GM12878 (cell line): ENCODE measurements at regions not wholly inside any gene's neighbourhood (a gene's known extent, or its start where the extent isn't known, plus 50 kb on each side); places are given as distances from the start of the nearest gene placed in this dataset.

Source experiments
- ATAC-seq: fragments of 200-7000 bp; cut with Tn5 transposase; 3 replicates; pipeline ENCODE4 v1.9.1; 2020; ENCODE audit warnings: mild to moderate bottlenecking, moderate library complexity
- BruUV-seq: library from RNA; stranded (reverse); fragments of 400-500 nt; replicated peaks from 2 replicates; lab custom pipeline; 2021; lab: Mats Ljungman, UMichigan
- CTCF ChIA-PET: fragments of 300-600 bp; sonication (Branson Sonifier 250); formaldehyde crosslinking; extraction: SDS; loops from one replicate; lab custom pipeline; 2021; ENCODE audit warnings: inconsistent platforms; lab: Yijun Ruan, JAX
- POLR2A ChIA-PET: fragments of 350-600 bp; formaldehyde crosslinking; extraction: SDS; loops from one replicate; lab custom pipeline; 2021; ENCODE audit warnings: inconsistent platforms; lab: Charles Lee
- RAD21 ChIA-PET: fragments of 300-600 bp; sonication (Branson Sonifier 250); formaldehyde crosslinking; loops from one replicate; lab custom pipeline; 2023; ENCODE audit warnings: antibody characterized with exemption; ENCODE audit not compliant: unreplicated experiment; lab: Charles Lee
- SMC1A ChIA-PET: fragments of 300-600 bp; sonication (Branson Sonifier 250); formaldehyde crosslinking; loops from one replicate; lab custom pipeline; 2023; ENCODE audit not compliant: unreplicated experiment, uncharacterized antibody; lab: Charles Lee
- DNase-seq: peaks from one replicate; pipeline ENCODE4 v3.0.0-alpha.2; 2011; ENCODE audit warnings: low read depth, low spot score
- FAIRE-seq: peaks from 3 replicates; lab custom pipeline; 2011; peaks lifted over from hg19 to GRCh38; lab: Jason Lieb, UNC
- H2AFZ ChIP-seq: 2 replicates; pipeline ENCODE4 v1.6.0; 2011; ENCODE audit warnings: low read depth, low read length, control low read depth; ENCODE audit not compliant: control insufficient read depth
- H3K27ac ChIP-seq: 2 replicates; pipeline ENCODE4 v1.5.1; 2011; ENCODE audit warnings: control low read depth; ENCODE audit not compliant: control insufficient read depth, insufficient read depth
- H3K27me3 ChIP-seq, 2 experiments: replicated peaks in 1 of 2; 2 replicates each; pipeline versions ENCODE4 v1.6.0 to v1.6.1; 2011; ENCODE audit warnings: low read length in 1 of 2; ENCODE audit not compliant: control insufficient read depth in 2 of 2, insufficient read depth in 2 of 2
- H3K36me3 ChIP-seq, 2 experiments: 2 replicates each; pipeline ENCODE4 v1.5.1; 2011; ENCODE audit warnings: low read length in 1 of 2; ENCODE audit not compliant: control insufficient read depth in 2 of 2, insufficient read depth in 2 of 2
- H3K4me1 ChIP-seq: 2 replicates; pipeline ENCODE4 v1.6.1; 2011; ENCODE audit warnings: mild to moderate bottlenecking, low read length, moderate library complexity, mixed read lengths; ENCODE audit not compliant: control insufficient read depth, insufficient read depth
- H3K4me2 ChIP-seq: 2 replicates; pipeline ENCODE4 v1.6.0; 2011; ENCODE audit warnings: control low read depth; ENCODE audit not compliant: control insufficient read depth, insufficient read depth
- H3K4me3 ChIP-seq: fragments of 200-600 bp; sonication (generic); 2 replicates; pipeline ENCODE4 v1.5.1; 2016
- H3K79me2 ChIP-seq: 2 replicates; pipeline ENCODE4 v1.6.0; 2011; ENCODE audit warnings: low read length; ENCODE audit not compliant: control insufficient read depth, insufficient read depth
- H3K9ac ChIP-seq: 2 replicates; pipeline ENCODE4 v1.8.0; 2011; ENCODE audit warnings: low read length, control low read depth, mixed read lengths; ENCODE audit not compliant: control insufficient read depth, insufficient read depth
- H3K9me3 ChIP-seq: replicated peaks from 3 replicates; pipeline ENCODE4 v1.5.1; 2011; ENCODE audit warnings: mild to moderate bottlenecking, low read length; ENCODE audit not compliant: control insufficient read depth, insufficient read depth
- H4K20me1 ChIP-seq: 2 replicates; pipeline ENCODE4 v1.6.0; 2011; ENCODE audit not compliant: control insufficient read depth, insufficient read depth
- BACH1 ChIP-seq: fragments of 450-650 bp; IDR thresholded peaks from 2 replicates; pipeline ENCODE4 v1.6.1; 2017; ENCODE audit warnings: mild to moderate bottlenecking, borderline replicate concordance
- BHLHE40 ChIP-seq, 2 experiments: fragments of 450-650 bp in 1 of 2; IDR thresholded peaks; 2 replicates each; pipeline ENCODE4 v1.6.1; 2011 to 2017; ENCODE audit warnings: low read depth in 2 of 2, borderline replicate concordance in 1 of 2, improper control_type of control experiment in 1 of 2, low read length in 1 of 2, mild to moderate bottlenecking in 1 of 2
- CREM ChIP-seq: IDR thresholded peaks from 2 replicates; pipeline ENCODE4 v1.6.1; 2014; ENCODE audit warnings: antibody characterized with exemption, low read depth
- DPF2 ChIP-seq: fragments of 450-650 bp; IDR thresholded peaks from 2 replicates; pipeline ENCODE4 v1.6.1; 2017; ENCODE audit warnings: mild to moderate bottlenecking
- HDGF ChIP-seq: fragments of 450-650 bp; IDR thresholded peaks from 2 replicates; pipeline ENCODE4 v1.6.1; 2016; ENCODE audit warnings: antibody characterized with exemption
- POLR2AphosphoS5 ChIP-seq: IDR thresholded peaks from 2 replicates; pipeline ENCODE4 v1.6.1; 2011; ENCODE audit warnings: mild to moderate bottlenecking, low read length, inconsistent platforms
- SPI1 ChIP-seq: IDR thresholded peaks from 2 replicates; pipeline ENCODE4 v1.6.1; 2011; ENCODE audit warnings: low read depth, mild to moderate bottlenecking, low read length, moderate library complexity, borderline replicate concordance; ENCODE audit not compliant: insufficient read depth
- SREBF1 ChIP-seq: IDR thresholded peaks from 2 replicates; pipeline ENCODE4 v1.6.1; 2012; ENCODE audit warnings: mild to moderate bottlenecking, low read length
- ZSCAN29 ChIP-seq: fragments of 450-650 bp; IDR thresholded peaks from 2 replicates; pipeline ENCODE4 v1.6.1; 2017; ENCODE audit warnings: mild to moderate bottlenecking, moderate library complexity
- WGBS: methylation state at CpG from one replicate; pipeline ENCODE4 v1.1.6; 2016; ENCODE audit warnings: low lambda C conversion rate; ENCODE audit not compliant: insufficient replicate concordance, insufficient coverage; ENCODE audit errors: missing lambda C conversion rate; 5-methylcytosine and 5-hydroxymethylcytosine counted together
- in situ Hi-C: fragments of 300-500 bp; cut with MboI; formaldehyde crosslinking; loops from 9 replicates; pipeline ENCODE4 v1.14.3; 2018; ENCODE audit warnings: mixed read lengths
- intact Hi-C: fragments of 100-400 bp; cut with micrococcal nuclease; formaldehyde crosslinking; loops from one replicate; pipeline ENCODE4 v1.14.2; 2022; ENCODE audit not compliant: unreplicated experiment
- TF ChIP-seq, protein P1 (sequence below): IDR thresholded peaks from 2 replicates; pipeline ENCODE4 v1.6.1; 2011; ENCODE audit warnings: borderline replicate concordance, low read depth, mild to moderate bottlenecking, moderate library complexity, low read length; ENCODE audit not compliant: insufficient read depth, poor library complexity, severe bottlenecking
- TF ChIP-seq, protein P2 (sequence below): fragments of 450-650 bp; IDR thresholded peaks from 2 replicates; pipeline ENCODE4 v1.6.1; 2017; ENCODE audit warnings: low read depth, mild to moderate bottlenecking, moderate library complexity
- TF ChIP-seq, protein P3 (sequence below): IDR thresholded peaks from 2 replicates; pipeline ENCODE4 v1.6.1; 2011; ENCODE audit warnings: borderline replicate concordance, low read depth, mild to moderate bottlenecking, moderate library complexity, mixed read lengths, low read length; ENCODE audit not compliant: insufficient read depth; ENCODE audit errors: extremely low read length
- TF ChIP-seq, protein P4 (sequence below): fragments of 450-650 bp; conservative IDR thresholded peaks from 2 replicates; pipeline ENCODE4 v1.6.1; 2017; ENCODE audit warnings: mild to moderate bottlenecking, moderate library complexity

DNA sequence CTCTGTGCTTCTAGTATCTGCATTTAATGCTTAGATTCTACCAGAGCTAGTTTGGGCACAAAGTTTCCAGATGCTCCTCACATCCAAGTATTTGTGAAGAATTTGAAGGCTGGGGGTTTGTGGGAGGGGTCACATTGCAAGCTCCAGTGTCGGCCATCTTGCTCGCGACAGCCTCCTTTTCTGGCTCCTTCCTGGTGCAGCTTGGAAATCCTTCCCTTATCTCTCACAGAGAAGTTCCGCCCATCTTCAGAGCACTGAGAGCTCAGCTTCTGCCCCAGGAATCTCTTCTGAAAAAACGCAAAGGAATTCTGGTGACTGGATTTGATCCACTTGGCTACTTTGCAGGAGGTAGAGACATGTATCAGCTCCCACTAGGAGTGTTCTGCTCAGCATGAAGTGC is 497.5 kb downstream of the TBC1D22A start (continued):
- TF ChIP-seq, protein P1, sequence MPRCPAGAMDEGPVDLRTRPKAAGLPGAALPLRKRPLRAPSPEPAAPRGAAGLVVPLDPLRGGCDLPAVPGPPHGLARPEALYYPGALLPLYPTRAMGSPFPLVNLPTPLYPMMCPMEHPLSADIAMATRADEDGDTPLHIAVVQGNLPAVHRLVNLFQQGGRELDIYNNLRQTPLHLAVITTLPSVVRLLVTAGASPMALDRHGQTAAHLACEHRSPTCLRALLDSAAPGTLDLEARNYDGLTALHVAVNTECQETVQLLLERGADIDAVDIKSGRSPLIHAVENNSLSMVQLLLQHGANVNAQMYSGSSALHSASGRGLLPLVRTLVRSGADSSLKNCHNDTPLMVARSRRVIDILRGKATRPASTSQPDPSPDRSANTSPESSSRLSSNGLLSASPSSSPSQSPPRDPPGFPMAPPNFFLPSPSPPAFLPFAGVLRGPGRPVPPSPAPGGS, result no peak
- no peak for TF ChIP-seq CREM
- TF ChIP-seq, all 136 proteins: peak for 0

DNA sequence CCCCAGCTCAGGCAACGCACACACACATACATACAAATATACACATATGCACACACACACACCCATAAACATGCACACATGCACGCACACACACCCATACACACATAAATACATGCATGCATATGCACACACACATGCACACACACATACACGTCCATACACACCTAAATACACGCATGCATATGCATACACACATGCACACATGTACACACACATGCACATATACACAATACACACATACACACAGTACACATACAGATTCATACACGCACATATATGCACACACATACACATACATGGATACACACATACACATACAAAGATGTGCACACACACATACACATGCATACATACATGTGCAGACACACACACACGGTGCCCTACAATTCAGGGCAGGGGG is 496.6 kb downstream of the TBC1D22A start:
- no peak for ATAC-seq
- in situ Hi-C loops, result no loop called here

More for the DNA sequence above, 496.6 kb downstream of the TBC1D22A start:
- Histone ChIP-seq H3K9me3 (no peaks in the 10 kb centered on the region), H3K4me3 (no peak overlapping the region), H3K4me1 (no peaks in the 10 kb centered on the region), H3K9ac (no peak overlapping the region), H3K79me2 (no peaks in the 10 kb centered on the region), H3K36me3 (no peaks in the 10 kb centered on the region), H3K4me2 (no peak overlapping the region), H2AFZ (no peak overlapping the region), H3K27me3 (no peaks in the 10 kb centered on the region), H4K20me1 (no peaks in the 10 kb centered on the region), H3K27ac (no peak overlapping the region)
- no TSS peak for BruUV-seq
- SMC1A ChIA-PET, result no interaction called here
- POLR2A ChIA-PET, result no interaction called here
- WGBS, result 25% methylated on average over 6 of the region's 6 CpGs
- RAD21 ChIA-PET, result no interaction called here
- FAIRE-seq, result no peak
- intact Hi-C loops, result no loop called here
- CTCF ChIA-PET, result no interaction called here
- DNase-seq, result no peak
- TF ChIP-seq, protein P2, sequence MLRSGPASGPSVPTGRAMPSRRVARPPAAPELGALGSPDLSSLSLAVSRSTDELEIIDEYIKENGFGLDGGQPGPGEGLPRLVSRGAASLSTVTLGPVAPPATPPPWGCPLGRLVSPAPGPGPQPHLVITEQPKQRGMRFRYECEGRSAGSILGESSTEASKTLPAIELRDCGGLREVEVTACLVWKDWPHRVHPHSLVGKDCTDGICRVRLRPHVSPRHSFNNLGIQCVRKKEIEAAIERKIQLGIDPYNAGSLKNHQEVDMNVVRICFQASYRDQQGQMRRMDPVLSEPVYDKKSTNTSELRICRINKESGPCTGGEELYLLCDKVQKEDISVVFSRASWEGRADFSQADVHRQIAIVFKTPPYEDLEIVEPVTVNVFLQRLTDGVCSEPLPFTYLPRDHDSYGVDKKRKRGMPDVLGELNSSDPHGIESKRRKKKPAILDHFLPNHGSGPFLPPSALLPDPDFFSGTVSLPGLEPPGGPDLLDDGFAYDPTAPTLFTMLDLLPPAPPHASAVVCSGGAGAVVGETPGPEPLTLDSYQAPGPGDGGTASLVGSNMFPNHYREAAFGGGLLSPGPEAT, result no peak
- TF ChIP-seq, protein P3, sequence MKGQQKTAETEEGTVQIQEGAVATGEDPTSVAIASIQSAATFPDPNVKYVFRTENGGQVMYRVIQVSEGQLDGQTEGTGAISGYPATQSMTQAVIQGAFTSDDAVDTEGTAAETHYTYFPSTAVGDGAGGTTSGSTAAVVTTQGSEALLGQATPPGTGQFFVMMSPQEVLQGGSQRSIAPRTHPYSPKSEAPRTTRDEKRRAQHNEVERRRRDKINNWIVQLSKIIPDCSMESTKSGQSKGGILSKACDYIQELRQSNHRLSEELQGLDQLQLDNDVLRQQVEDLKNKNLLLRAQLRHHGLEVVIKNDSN, result no peak
- TF ChIP-seq SPI1 (no peak), BACH1 (no peak), BHLHE40 (IDR thresholded peaks at IDR 0.05; ENCODE audit: borderline replicate concordance in 1 of 2, low read depth in 2 of 2, low read length in 1 of 2) (no peak), DPF2 (no peak), ZSCAN29 (no peak), SREBF1 (no peak), POLR2AphosphoS5 (no peak), HDGF (no peak), CREM (no peak)
- TF ChIP-seq, protein P4, sequence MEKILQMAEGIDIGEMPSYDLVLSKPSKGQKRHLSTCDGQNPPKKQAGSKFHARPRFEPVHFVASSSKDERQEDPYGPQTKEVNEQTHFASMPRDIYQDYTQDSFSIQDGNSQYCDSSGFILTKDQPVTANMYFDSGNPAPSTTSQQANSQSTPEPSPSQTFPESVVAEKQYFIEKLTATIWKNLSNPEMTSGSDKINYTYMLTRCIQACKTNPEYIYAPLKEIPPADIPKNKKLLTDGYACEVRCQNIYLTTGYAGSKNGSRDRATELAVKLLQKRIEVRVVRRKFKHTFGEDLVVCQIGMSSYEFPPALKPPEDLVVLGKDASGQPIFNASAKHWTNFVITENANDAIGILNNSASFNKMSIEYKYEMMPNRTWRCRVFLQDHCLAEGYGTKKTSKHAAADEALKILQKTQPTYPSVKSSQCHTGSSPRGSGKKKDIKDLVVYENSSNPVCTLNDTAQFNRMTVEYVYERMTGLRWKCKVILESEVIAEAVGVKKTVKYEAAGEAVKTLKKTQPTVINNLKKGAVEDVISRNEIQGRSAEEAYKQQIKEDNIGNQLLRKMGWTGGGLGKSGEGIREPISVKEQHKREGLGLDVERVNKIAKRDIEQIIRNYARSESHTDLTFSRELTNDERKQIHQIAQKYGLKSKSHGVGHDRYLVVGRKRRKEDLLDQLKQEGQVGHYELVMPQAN, result no peak
